PC-9 (cell line): ENCODE measurements at regions not wholly inside any gene's neighbourhood (a gene's known extent, or its start where the extent isn't known, plus 50 kb on each side); places are given as distances from the start of the nearest gene placed in this dataset.

Experiments
- EZH2 ChIP-seq: fragments of 200-600 bp; sonication (generic); IDR thresholded peaks from 2 replicates; pipeline ENCODE4 v1.8.0; 2017; ENCODE audit warnings: antibody characterized with exemption, low read depth
- TF ChIP-seq, protein P1 (sequence below): fragments of 200-600 bp; sonication (generic); conservative IDR thresholded peaks from 2 replicates; pipeline ENCODE4 v1.6.1; 2017; ENCODE audit warnings: mixed run types, antibody characterized with exemption, mild to moderate bottlenecking, moderate library complexity

DNA sequence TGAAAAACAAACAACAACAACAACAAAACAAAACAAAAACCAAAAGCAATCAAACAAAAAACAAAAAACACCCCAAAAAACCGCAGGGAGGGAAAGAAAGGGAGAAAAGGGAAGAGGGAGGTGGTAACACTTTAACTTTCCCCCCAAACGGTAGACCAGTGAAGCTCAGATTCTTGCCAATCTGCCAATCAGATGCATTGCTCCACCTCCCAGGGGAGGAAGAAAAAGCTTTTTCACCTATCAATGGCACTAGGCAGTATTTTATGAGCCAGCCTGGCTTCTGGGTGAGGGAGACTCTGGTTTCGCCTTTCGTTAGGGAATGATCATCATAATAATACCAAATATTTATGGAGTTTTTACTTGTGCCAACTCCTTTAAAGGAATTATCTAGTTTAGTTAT, 94.1 kb downstream of the GPR139 start:
- TF ChIP-seq, protein P1, sequence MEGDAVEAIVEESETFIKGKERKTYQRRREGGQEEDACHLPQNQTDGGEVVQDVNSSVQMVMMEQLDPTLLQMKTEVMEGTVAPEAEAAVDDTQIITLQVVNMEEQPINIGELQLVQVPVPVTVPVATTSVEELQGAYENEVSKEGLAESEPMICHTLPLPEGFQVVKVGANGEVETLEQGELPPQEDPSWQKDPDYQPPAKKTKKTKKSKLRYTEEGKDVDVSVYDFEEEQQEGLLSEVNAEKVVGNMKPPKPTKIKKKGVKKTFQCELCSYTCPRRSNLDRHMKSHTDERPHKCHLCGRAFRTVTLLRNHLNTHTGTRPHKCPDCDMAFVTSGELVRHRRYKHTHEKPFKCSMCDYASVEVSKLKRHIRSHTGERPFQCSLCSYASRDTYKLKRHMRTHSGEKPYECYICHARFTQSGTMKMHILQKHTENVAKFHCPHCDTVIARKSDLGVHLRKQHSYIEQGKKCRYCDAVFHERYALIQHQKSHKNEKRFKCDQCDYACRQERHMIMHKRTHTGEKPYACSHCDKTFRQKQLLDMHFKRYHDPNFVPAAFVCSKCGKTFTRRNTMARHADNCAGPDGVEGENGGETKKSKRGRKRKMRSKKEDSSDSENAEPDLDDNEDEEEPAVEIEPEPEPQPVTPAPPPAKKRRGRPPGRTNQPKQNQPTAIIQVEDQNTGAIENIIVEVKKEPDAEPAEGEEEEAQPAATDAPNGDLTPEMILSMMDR: no peak
- no peak for TF ChIP-seq EZH2
